NB4 (cell line): ENCODE measurements at regions not wholly inside any gene's neighbourhood (a gene's known extent, or its start where the extent isn't known, plus 50 kb on each side); places are given as distances from the start of the nearest gene placed in this dataset.

ENCODE experiments used
- CTCF ChIP-seq: IDR thresholded peaks from one replicate; pipeline ENCODE4 v1.5.1; 2012; ENCODE audit warnings: low read depth, low read length
- MAX ChIP-seq: IDR thresholded peaks from 2 replicates; pipeline ENCODE4 v1.6.1; 2011; ENCODE audit warnings: low read depth, low read length
- POLR2A ChIP-seq: IDR thresholded peaks from 2 replicates; pipeline ENCODE4 v1.6.1; 2011; ENCODE audit warnings: mild to moderate bottlenecking; ENCODE audit not compliant: insufficient read length; ENCODE audit errors: extremely low read depth

GRCh38 chr2:149648282-149649030, 60.9 kb upstream of the MMADHC start:
- TF ChIP-seq MAX (no peak), CTCF (no peak), POLR2A (no peak)
